Loucy (cell line): ENCODE measurements at regions not wholly inside any gene's neighbourhood (a gene's known extent, or its start where the extent isn't known, plus 50 kb on each side); places are given as distances from the start of the nearest gene placed in this dataset.

Experiments
- H2AFZ ChIP-seq: fragments of 200-600 bp; sonication (generic); 2 replicates; pipeline ENCODE4 v1.6.0; 2016; ENCODE audit warnings: antibody characterized with exemption, mild to moderate bottlenecking, low read length, moderate library complexity
- H3F3A ChIP-seq: fragments of 200-600 bp; 2 replicates; pipeline ENCODE4 v1.6.0; 2016; ENCODE audit warnings: antibody characterized with exemption, low read depth, mild to moderate bottlenecking
- H3K27me3 ChIP-seq: fragments of 200-600 bp; sonication (generic); 2 replicates; pipeline ENCODE4 v1.6.1; 2014; ENCODE audit warnings: low read length, mild to moderate bottlenecking; ENCODE audit not compliant: insufficient read depth, poor library complexity, severe bottlenecking
- H3K36me3 ChIP-seq: fragments of 200-600 bp; sonication (generic); 2 replicates; pipeline ENCODE4 v1.6.1; 2016; ENCODE audit warnings: low read length; ENCODE audit not compliant: insufficient read depth
- H3K4me1 ChIP-seq: fragments of 200-600 bp; sonication (generic); 2 replicates; pipeline ENCODE4 v1.5.1; 2014; ENCODE audit warnings: low read length, mild to moderate bottlenecking; ENCODE audit not compliant: insufficient read depth, poor library complexity, severe bottlenecking
- H3K4me2 ChIP-seq: fragments of 200-600 bp; sonication (generic); 2 replicates; pipeline ENCODE4 v1.6.0; 2014; ENCODE audit warnings: antibody characterized with exemption, low read length, low read depth, mild to moderate bottlenecking; ENCODE audit not compliant: poor library complexity, severe bottlenecking
- H3K4me3 ChIP-seq: fragments of 200-600 bp; sonication (generic); 2 replicates; pipeline ENCODE4 v1.5.1; 2014; ENCODE audit warnings: low read length, mild to moderate bottlenecking, mixed read lengths; ENCODE audit not compliant: poor library complexity, severe bottlenecking
- H3K79me2 ChIP-seq: fragments of 200-600 bp; sonication (generic); 2 replicates; pipeline ENCODE4 v1.6.1; 2014; ENCODE audit warnings: low read length; ENCODE audit not compliant: insufficient read depth
- H3K9ac ChIP-seq: fragments of 200-600 bp; sonication (generic); 2 replicates; pipeline ENCODE4 v1.6.0; 2014; ENCODE audit warnings: mild to moderate bottlenecking, low read depth, low read length, moderate library complexity; ENCODE audit not compliant: poor library complexity, severe bottlenecking
- H3K9me2 ChIP-seq: fragments of 200-600 bp; sonication (generic); replicated peaks from 2 replicates; pipeline ENCODE4 v1.6.1; 2016; ENCODE audit warnings: low read depth, low read length, mixed read lengths
- H3K9me3 ChIP-seq: fragments of 200-600 bp; sonication (generic); 2 replicates; pipeline ENCODE4 v1.6.1; 2014; ENCODE audit warnings: mild to moderate bottlenecking, antibody characterized with exemption, low read length, low read depth; ENCODE audit not compliant: insufficient read depth
- H4K20me1 ChIP-seq: fragments of 200-600 bp; sonication (generic); 2 replicates; pipeline ENCODE4 v1.6.0; 2014; ENCODE audit warnings: antibody characterized with exemption, low read length, mild to moderate bottlenecking; ENCODE audit not compliant: insufficient read depth, poor library complexity, severe bottlenecking
- CTCF ChIP-seq: fragments of 200-600 bp; sonication (generic); conservative IDR thresholded peaks from 2 replicates; pipeline ENCODE4 v1.5.1; 2014; ENCODE audit warnings: mild to moderate bottlenecking, antibody characterized with exemption, low read length
- EZH2phosphoT487 ChIP-seq: fragments of 200-600 bp; IDR thresholded peaks from 2 replicates; pipeline ENCODE4 v1.6.1; 2018; ENCODE audit warnings: antibody characterized with exemption, mild to moderate bottlenecking, moderate library complexity, borderline replicate concordance

- no peaks in the 10 kb centered on the region for H3K36me3 ChIP-seq
- H2AFZ ChIP-seq, result no peak overlapping the region
- H3K9me2 ChIP-seq, result no peaks in the 10 kb centered on the region
- H3K4me3 ChIP-seq, result no peak overlapping the region
- no peaks in the 10 kb centered on the region for H3K9me3 ChIP-seq
- no peaks in the 10 kb centered on the region for H3K4me1 ChIP-seq
- no peaks in the 10 kb centered on the region for H3F3A ChIP-seq
- H3K27me3 ChIP-seq, result no peaks in the 10 kb centered on the region
- no peaks in the 10 kb centered on the region for H3K79me2 ChIP-seq
- TF ChIP-seq EZH2phosphoT487 (no peak), CTCF (no peak)
- H3K4me2 ChIP-seq, result no peak overlapping the region
- H4K20me1 ChIP-seq, result no peaks in the 10 kb centered on the region
- no peak overlapping the region for H3K9ac ChIP-seq
Observed at GRCh38 chr13:106310291-106310865, 225.1 kb downstream of the EFNB2 start.

DNA sequence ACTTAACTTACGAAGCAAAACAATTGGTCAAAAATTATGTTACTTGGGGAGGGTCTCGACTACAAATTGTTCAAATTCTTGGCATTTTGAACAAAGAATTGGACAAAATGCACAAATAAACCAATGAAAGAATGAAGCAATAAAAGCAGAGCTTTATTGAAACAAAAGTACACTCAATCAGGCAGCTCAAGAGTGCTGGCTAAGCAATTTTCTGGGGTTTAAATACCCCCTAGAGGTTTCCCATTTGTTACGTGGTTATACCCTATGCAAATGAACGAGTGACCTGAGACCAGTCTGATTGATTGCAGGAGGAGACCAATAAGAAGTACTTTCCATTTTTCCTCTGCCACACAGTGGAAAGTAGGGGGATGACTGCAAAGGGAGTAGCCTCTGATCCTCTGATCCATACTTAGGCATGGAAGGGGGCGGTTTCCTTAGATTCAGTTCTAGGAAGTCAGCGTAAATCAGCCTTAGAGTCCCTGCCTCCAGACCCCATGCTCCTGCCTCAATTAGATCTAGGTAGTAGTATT, 228.6 kb downstream of the EFNB2 start:
- TF ChIP-seq CTCF (no peak), EZH2phosphoT487 (no peak)
- Histone ChIP-seq H3K9me3 (no peaks in the 10 kb centered on the region), H3K79me2 (no peaks in the 10 kb centered on the region)

GRCh38 chr13:106302843-106303242, 232.6 kb downstream of the EFNB2 start:
- no peaks in the 10 kb centered on the region for H3F3A ChIP-seq
- no peaks in the 10 kb centered on the region for H3K79me2 ChIP-seq
- no peak overlapping the region for H3K9ac ChIP-seq
- H3K9me3 ChIP-seq, result no peaks in the 10 kb centered on the region
- H2AFZ ChIP-seq, result no peak overlapping the region
- H3K9me2 ChIP-seq, result no peaks in the 10 kb centered on the region
- no peaks in the 10 kb centered on the region for H3K4me1 ChIP-seq
- TF ChIP-seq CTCF, result no peak
- TF ChIP-seq EZH2phosphoT487, result no peak
- H4K20me1 ChIP-seq, result no peaks in the 10 kb centered on the region
- no peaks in the 10 kb centered on the region for H3K27me3 ChIP-seq
- H3K4me3 ChIP-seq, result no peak overlapping the region
- no peaks in the 10 kb centered on the region for H3K36me3 ChIP-seq
- no peak overlapping the region for H3K4me2 ChIP-seq

More for the DNA sequence above, 228.6 kb downstream of the EFNB2 start:
- Histone ChIP-seq H3K4me3 (no peak overlapping the region), H3K4me1 (no peaks in the 10 kb centered on the region), H2AFZ (no peak overlapping the region), H3K9me2 (no peaks in the 10 kb centered on the region), H3K9ac (no peak overlapping the region), H3K27me3 (no peaks in the 10 kb centered on the region), H3F3A (no peaks in the 10 kb centered on the region), H3K4me2 (no peak overlapping the region), H3K36me3 (no peaks in the 10 kb centered on the region), H4K20me1 (no peaks in the 10 kb centered on the region)
